ENCODE measurements at regions not wholly inside any gene's neighbourhood (a gene's known extent, or its start where the extent isn't known, plus 50 kb on each side); places are given as distances from the start of the nearest gene placed in this dataset.
"Not testable (repeated sequence)": the region's sequence is repeated elsewhere in the genome, so short reads cannot be mapped to it uniquely, and the experiment has no call there.

GRCh38 chr6:77026341-77026740, 436.9 kb downstream of the HTR1B start:
- no peak for DNase-seq (ENCODE audit: low spot score)
- in situ Hi-C loops (cut with HindIII; ENCODE audit: low sequenced_read_pairs): no loop called here

GRCh38 chr6:77025736-77026223, 437.5 kb downstream of the HTR1B start:
- in situ Hi-C loops (cut with HindIII; ENCODE audit: low sequenced_read_pairs): no loop called here
- no peak for DNase-seq (ENCODE audit: low spot score)

- in situ Hi-C loops (cut with HindIII; ENCODE audit: low sequenced_read_pairs): no loop called here
- no peak for DNase-seq (ENCODE audit: low spot score)
Measured at GRCh38 chr6:77021778-77022177, 441.5 kb downstream of the HTR1B start.

GRCh38 chr6:77021232-77021631, 442.1 kb downstream of the HTR1B start:
- in situ Hi-C loops (cut with HindIII; ENCODE audit: low sequenced_read_pairs): no loop called here
- DNase-seq (ENCODE audit: low spot score): no peak

- DNase-seq (ENCODE audit: low spot score): no peak
- in situ Hi-C loops (cut with HindIII; ENCODE audit: low sequenced_read_pairs): no loop called here
Measured at GRCh38 chr6:77019081-77019480, 444.2 kb downstream of the HTR1B start.

GRCh38 chr6:77017537-77017936, 445.8 kb downstream of the HTR1B start:
- in situ Hi-C loops (cut with HindIII; ENCODE audit: low sequenced_read_pairs): no loop called here
- DNase-seq (ENCODE audit: low spot score): no peak

- no peak for DNase-seq (ENCODE audit: low spot score)
- in situ Hi-C loops (cut with HindIII; ENCODE audit: low sequenced_read_pairs): no loop called here
Measured at GRCh38 chr6:77015350-77015749, 447.9 kb downstream of the HTR1B start.

- no peak for DNase-seq (ENCODE audit: low spot score)
- in situ Hi-C loops (cut with HindIII; ENCODE audit: low sequenced_read_pairs): no loop called here
Measured at GRCh38 chr6:77011929-77012545, 451.3 kb downstream of the HTR1B start.

- in situ Hi-C loops (cut with HindIII; ENCODE audit: low sequenced_read_pairs): no loop called here
Measured at GRCh38 chr6:77010931-77011542, 452.3 kb downstream of the HTR1B start.

GRCh38 chr6:76992553-76992952, 470.7 kb downstream of the HTR1B start:
- in situ Hi-C loops (cut with HindIII; ENCODE audit: low sequenced_read_pairs): no loop called here
- no peak for DNase-seq (ENCODE audit: low spot score)

More at GRCh38 chr6:77010931-77011542, 452.3 kb downstream of the HTR1B start:
- no peak for DNase-seq (ENCODE audit: low spot score)

GRCh38 chr6:76984572-76984971, 478.7 kb downstream of the HTR1B start:
- DNase-seq (ENCODE audit: low spot score): no peak

GRCh38 chr6:76982476-76983199, 480.7 kb downstream of the HTR1B start:
- in situ Hi-C loops (cut with HindIII; ENCODE audit: low sequenced_read_pairs): no loop called here
- DNase-seq (ENCODE audit: low spot score): no peak

More at GRCh38 chr6:76984572-76984971, 478.7 kb downstream of the HTR1B start:
- in situ Hi-C loops (cut with HindIII; ENCODE audit: low sequenced_read_pairs): no loop called here

GRCh38 chr6:76972474-76972873, 490.8 kb downstream of the HTR1B start:
- in situ Hi-C loops (cut with HindIII; ENCODE audit: low sequenced_read_pairs): no loop called here
- no peak for DNase-seq (ENCODE audit: low spot score)

- DNase-seq (ENCODE audit: low spot score); in situ Hi-C loops (cut with HindIII; ENCODE audit: low sequenced_read_pairs): not testable (repeated sequence)
Measured at GRCh38 chr6:76959177-76959576, 504.1 kb downstream of the HTR1B start.

- in situ Hi-C loops (cut with HindIII; ENCODE audit: low sequenced_read_pairs): no loop called here
- no peak for DNase-seq (ENCODE audit: low spot score)
Measured at GRCh38 chr6:76942203-76942966, 520.9 kb downstream of the HTR1B start.

- in situ Hi-C loops (cut with HindIII; ENCODE audit: low sequenced_read_pairs): no loop called here
- no peak for DNase-seq (ENCODE audit: low spot score)
Measured at GRCh38 chr6:76940191-76940590, 523.1 kb downstream of the HTR1B start.

- no peak for DNase-seq (ENCODE audit: low spot score)
- in situ Hi-C loops (cut with HindIII; ENCODE audit: low sequenced_read_pairs): no loop called here
Measured at GRCh38 chr6:76914737-76915136, 548.6 kb downstream of the HTR1B start.

- in situ Hi-C loops (cut with HindIII; ENCODE audit: low sequenced_read_pairs); DNase-seq (ENCODE audit: low spot score): not testable (repeated sequence)
Measured at GRCh38 chr6:76905541-76905940, 557.8 kb downstream of the HTR1B start.

GRCh38 chr6:76892542-76892941, 570.7 kb downstream of the HTR1B start:
- in situ Hi-C loops (cut with HindIII; ENCODE audit: low sequenced_read_pairs): no loop called here
- DNase-seq (ENCODE audit: low spot score): no peak

- no peak for DNase-seq (ENCODE audit: low spot score)
- in situ Hi-C loops (cut with HindIII; ENCODE audit: low sequenced_read_pairs): no loop called here
Measured at GRCh38 chr6:76888351-76888750, 574.9 kb downstream of the HTR1B start.
